PC-3 (cell line): ENCODE measurements at regions not wholly inside any gene's neighbourhood (a gene's known extent, or its start where the extent isn't known, plus 50 kb on each side); places are given as distances from the start of the nearest gene placed in this dataset.

Experiments used
- ATAC-seq: fragments of 200-7000 bp; cut with Tn5 transposase; 2 replicates; pipeline ENCODE4 v1.9.1; 2020; ENCODE audit warnings: mild to moderate bottlenecking, moderate library complexity
- BruUV-seq: library from RNA; stranded (reverse); fragments of 400-500 nt; replicated peaks from 2 replicates; lab custom pipeline; 2021; lab: Mats Ljungman, UMichigan
- CTCF ChIA-PET: fragments of 300-600 bp; sonication (Branson Sonifier 250); formaldehyde crosslinking; loops from one replicate; lab custom pipeline; 2022; ENCODE audit warnings: antibody characterized with exemption; lab: Charles Lee
- POLR2A ChIA-PET: fragments of 300-600 bp; sonication (Branson Sonifier 250); formaldehyde crosslinking; loops from one replicate; lab custom pipeline; 2022; ENCODE audit warnings: antibody characterized with exemption; ENCODE audit not compliant: unreplicated experiment; lab: Charles Lee
- DNase-seq: peaks from one replicate; pipeline ENCODE4 v3.0.0-alpha.2; 2015
- H2AFZ ChIP-seq: fragments of 300-600 bp; sonication (generic); 2 replicates; pipeline ENCODE4 v1.6.0; 2016; ENCODE audit warnings: antibody characterized with exemption, low read length
- H3F3A ChIP-seq: fragments of 300-600 bp; sonication (generic); one replicate; pipeline ENCODE4 v1.6.0; 2017; ENCODE audit warnings: antibody characterized with exemption, low read length, control low read depth, mild to moderate bottlenecking; ENCODE audit not compliant: unreplicated experiment
- H3K27ac ChIP-seq: fragments of 300-600 bp; sonication (generic); 2 replicates; pipeline ENCODE4 v1.5.1; 2016; ENCODE audit warnings: mild to moderate bottlenecking, low read length
- H3K27me3 ChIP-seq: fragments of 300-600 bp; sonication (generic); 2 replicates; pipeline ENCODE4 v1.6.1; 2016; ENCODE audit warnings: low read length, mixed read lengths
- H3K36me3 ChIP-seq: fragments of 300-600 bp; sonication (generic); 2 replicates; pipeline ENCODE4 v1.6.1; 2016; ENCODE audit warnings: low read depth, mixed run types, low read length, mixed read lengths
- H3K4me1 ChIP-seq: fragments of 300-600 bp; sonication (generic); 2 replicates; pipeline ENCODE4 v1.5.1; 2016; ENCODE audit warnings: low read length; ENCODE audit not compliant: insufficient read depth
- H3K4me2 ChIP-seq: fragments of 300-600 bp; sonication (generic); 2 replicates; pipeline ENCODE4 v1.6.0; 2016; ENCODE audit warnings: low read length
- H3K4me3 ChIP-seq: fragments of 300-600 bp; sonication (generic); 2 replicates; pipeline ENCODE4 v1.5.1; 2016; ENCODE audit warnings: mild to moderate bottlenecking, low read length, mixed read lengths
- H3K79me2 ChIP-seq: fragments of 300-600 bp; sonication (generic); 2 replicates; pipeline ENCODE4 v1.6.1; 2017; ENCODE audit warnings: low read length, mixed read lengths
- H3K9ac ChIP-seq: fragments of 300-600 bp; sonication (generic); 2 replicates; pipeline ENCODE4 v1.6.0; 2016; ENCODE audit warnings: mild to moderate bottlenecking, low read length
- H3K9me2 ChIP-seq: fragments of 300-600 bp; sonication (generic); replicated peaks from 2 replicates; pipeline ENCODE4 v1.6.1; 2016; ENCODE audit warnings: mixed run types, low read length, mixed read lengths
- H3K9me3 ChIP-seq: fragments of 300-600 bp; sonication (generic); 2 replicates; pipeline ENCODE4 v1.6.1; 2016; ENCODE audit warnings: low read length, mixed read lengths
- H4K20me1 ChIP-seq: fragments of 300-600 bp; sonication (generic); 2 replicates; pipeline ENCODE4 v1.6.1; 2016; ENCODE audit warnings: low read length, mixed read lengths
- EZH2 ChIP-seq: fragments of 300-600 bp; sonication (generic); IDR thresholded peaks from one replicate; pipeline ENCODE4 v1.6.1; 2017; ENCODE audit warnings: antibody characterized with exemption, mild to moderate bottlenecking, low read length; ENCODE audit not compliant: unreplicated experiment
- EZH2phosphoT487 ChIP-seq: fragments of 300-600 bp; sonication (generic); IDR thresholded peaks from 2 replicates; pipeline ENCODE4 v1.6.1; 2018; ENCODE audit warnings: mild to moderate bottlenecking, antibody characterized with exemption, low read length, borderline replicate concordance
- intact Hi-C: fragments of 100-400 bp; cut with micrococcal nuclease; formaldehyde crosslinking; loops from 2 replicates; pipeline ENCODE4 v1.9.0; 2023
- TF ChIP-seq, protein P1 (sequence below): fragments of 300-600 bp; sonication (generic); conservative IDR thresholded peaks from 2 replicates; pipeline ENCODE4 v1.5.1; 2017; ENCODE audit warnings: antibody characterized with exemption, low read depth, mild to moderate bottlenecking, low read length

- Histone ChIP-seq H3F3A (no peaks in the 10 kb centered on the region), H3K4me3 (no peak overlapping the region), H3K9me3 (no peaks in the 10 kb centered on the region), H3K36me3 (no peaks in the 10 kb centered on the region), H4K20me1 (no peaks in the 10 kb centered on the region), H3K27ac (no peak overlapping the region), H3K4me1 (no peaks in the 10 kb centered on the region), H3K9ac (no peak overlapping the region), H3K4me2 (no peak overlapping the region), H3K9me2 (no peaks in the 10 kb centered on the region), H3K27me3 (no peaks in the 10 kb centered on the region), H2AFZ (no peak overlapping the region), H3K79me2 (no peaks in the 10 kb centered on the region)
- no peak for TF ChIP-seq EZH2
- no peak for TF ChIP-seq EZH2phosphoT487
- TF ChIP-seq, protein P1, sequence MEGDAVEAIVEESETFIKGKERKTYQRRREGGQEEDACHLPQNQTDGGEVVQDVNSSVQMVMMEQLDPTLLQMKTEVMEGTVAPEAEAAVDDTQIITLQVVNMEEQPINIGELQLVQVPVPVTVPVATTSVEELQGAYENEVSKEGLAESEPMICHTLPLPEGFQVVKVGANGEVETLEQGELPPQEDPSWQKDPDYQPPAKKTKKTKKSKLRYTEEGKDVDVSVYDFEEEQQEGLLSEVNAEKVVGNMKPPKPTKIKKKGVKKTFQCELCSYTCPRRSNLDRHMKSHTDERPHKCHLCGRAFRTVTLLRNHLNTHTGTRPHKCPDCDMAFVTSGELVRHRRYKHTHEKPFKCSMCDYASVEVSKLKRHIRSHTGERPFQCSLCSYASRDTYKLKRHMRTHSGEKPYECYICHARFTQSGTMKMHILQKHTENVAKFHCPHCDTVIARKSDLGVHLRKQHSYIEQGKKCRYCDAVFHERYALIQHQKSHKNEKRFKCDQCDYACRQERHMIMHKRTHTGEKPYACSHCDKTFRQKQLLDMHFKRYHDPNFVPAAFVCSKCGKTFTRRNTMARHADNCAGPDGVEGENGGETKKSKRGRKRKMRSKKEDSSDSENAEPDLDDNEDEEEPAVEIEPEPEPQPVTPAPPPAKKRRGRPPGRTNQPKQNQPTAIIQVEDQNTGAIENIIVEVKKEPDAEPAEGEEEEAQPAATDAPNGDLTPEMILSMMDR = no peak
- ChIA-PET CTCF (no interaction called here), POLR2A (no interaction called here)
- ATAC-seq = no peak
- BruUV-seq = no TSS peak
- no peak for DNase-seq
- intact Hi-C loops = no loop called here
Measured at GRCh38 chr13:39963612-39964011, 308.1 kb downstream of the COG6 start.

DNA sequence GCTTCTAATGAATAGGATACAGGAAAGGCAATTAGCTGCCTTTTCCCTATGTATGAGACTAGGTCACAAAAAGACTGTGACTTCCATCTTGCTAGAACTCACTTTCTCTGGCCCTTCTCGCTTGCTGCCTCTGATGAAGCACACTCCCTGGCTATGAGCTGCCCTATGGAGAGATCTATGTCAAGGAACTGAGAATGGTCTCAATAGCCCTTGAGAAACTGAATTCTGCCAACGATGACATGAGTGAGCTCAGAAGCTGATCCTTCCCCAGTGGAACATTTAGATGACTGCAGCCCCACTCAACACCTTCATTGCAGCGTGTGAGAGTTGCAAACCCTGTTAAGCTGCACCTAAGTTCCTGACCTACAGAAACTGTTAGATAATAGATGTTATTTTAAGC is 309.8 kb downstream of the COG6 start:
- POLR2A ChIA-PET = no interaction called here

More for the DNA sequence above, 309.8 kb downstream of the COG6 start:
- Histone ChIP-seq H2AFZ (no peak overlapping the region), H3K79me2 (no peaks in the 10 kb centered on the region), H3K4me1 (no peaks in the 10 kb centered on the region), H3K9me2 (no peaks in the 10 kb centered on the region), H3K9ac (no peak overlapping the region), H3K4me2 (no peak overlapping the region), H3K36me3 (no peaks in the 10 kb centered on the region), H3K27ac (no peak overlapping the region), H3K27me3 (no peaks in the 10 kb centered on the region), H3K4me3 (no peak overlapping the region), H3K9me3 (no peaks in the 10 kb centered on the region), H4K20me1 (no peaks in the 10 kb centered on the region), H3F3A (no peaks in the 10 kb centered on the region)
- no peak for ATAC-seq
- BruUV-seq = no TSS peak
- CTCF ChIA-PET = no interaction called here
- intact Hi-C loops = no loop called here
- TF ChIP-seq EZH2phosphoT487 (no peak), EZH2 (no peak)
- TF ChIP-seq, protein P1 = no peak
- DNase-seq = no peak
